NCI-H82 (cell line): ENCODE measurements at regions not wholly inside any gene's neighbourhood (a gene's known extent, or its start where the extent isn't known, plus 50 kb on each side); places are given as distances from the start of the nearest gene placed in this dataset.

Source experiments
- DNase-seq: peaks from one replicate; lab custom pipeline; 2025; lab: John Stamatoyannopoulos, UW

DNA sequence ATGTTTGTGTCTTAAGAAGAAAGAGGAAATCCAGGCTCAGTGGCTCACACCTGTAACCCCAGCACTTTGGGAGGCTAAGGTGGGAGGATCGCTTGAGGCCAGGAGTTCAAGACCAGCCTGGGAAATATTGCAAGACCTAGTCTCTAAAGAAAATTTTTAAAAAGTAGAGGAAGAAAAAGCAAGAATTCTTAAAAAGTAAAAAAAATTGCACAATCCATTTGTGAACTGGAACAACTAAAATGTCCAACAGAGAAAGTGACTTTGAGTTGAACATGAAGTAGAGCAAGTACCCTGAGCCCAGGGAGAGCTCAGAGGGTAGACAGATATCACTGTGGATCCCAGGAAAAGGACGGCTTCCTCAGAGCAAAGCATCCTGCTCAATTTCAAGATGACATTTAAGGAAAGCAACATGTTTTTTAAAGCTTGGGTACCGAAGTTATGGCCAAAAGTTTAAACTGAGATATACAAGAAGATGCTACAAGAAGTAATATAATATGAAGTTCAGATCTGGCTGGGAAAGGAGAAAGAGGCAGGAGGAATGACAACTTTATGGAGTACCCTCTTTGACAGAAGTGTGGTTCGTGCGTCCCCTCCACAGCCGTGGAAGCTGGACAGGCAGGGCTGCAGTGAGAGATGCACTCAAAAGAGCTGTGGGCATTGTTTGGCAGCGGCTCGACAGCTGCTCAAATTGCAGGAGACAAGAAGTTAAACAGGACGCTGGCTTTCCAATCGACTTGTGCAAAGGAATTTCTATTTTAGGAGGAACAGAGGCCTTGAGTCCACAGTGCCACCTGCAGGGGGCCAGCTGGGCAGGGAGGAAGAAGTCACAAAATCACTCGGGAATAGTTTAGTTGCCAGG lies 201.3 kb downstream of the JCAD start:
- peak; percentile 9 for DNase-seq

DNA sequence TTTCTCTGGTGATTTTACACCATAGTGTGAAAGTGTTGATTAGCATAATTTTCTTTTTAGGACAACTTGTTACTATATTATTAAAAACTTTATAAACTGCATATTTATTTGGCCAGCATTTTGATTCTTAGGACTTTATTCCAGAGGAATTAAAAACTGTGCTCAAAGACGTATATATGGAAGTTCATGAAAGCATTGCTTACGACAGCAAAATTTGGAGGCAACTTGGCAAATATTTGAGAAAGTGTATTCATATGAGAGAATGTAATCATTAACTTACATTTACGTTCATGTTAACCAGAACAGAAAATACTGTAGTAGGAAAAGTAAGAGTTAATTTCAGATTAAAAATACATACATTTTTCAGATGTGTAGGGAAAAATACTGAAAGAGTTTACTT lies 203.1 kb downstream of the JCAD start:
- DNase-seq, result no peak

DNA sequence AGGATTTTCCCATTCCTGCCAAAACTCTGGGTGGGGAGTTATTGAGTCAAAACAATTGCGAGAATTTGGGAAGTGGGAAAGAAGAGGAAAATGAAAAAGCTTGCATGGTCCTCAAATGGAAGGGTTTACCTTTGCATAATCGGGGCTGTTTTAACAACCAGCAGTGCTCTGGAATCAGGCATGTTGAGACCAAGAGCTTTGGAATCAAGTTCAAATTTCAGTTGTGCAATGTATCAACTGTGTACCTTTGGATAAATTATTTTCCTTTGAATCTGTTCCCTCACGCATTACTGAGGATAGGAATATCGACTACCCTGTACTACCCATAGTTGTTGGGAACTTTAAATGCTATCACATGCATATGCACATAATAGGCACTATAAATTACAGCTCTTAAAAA lies 205.5 kb downstream of the JCAD start:
- no peak for DNase-seq

DNA sequence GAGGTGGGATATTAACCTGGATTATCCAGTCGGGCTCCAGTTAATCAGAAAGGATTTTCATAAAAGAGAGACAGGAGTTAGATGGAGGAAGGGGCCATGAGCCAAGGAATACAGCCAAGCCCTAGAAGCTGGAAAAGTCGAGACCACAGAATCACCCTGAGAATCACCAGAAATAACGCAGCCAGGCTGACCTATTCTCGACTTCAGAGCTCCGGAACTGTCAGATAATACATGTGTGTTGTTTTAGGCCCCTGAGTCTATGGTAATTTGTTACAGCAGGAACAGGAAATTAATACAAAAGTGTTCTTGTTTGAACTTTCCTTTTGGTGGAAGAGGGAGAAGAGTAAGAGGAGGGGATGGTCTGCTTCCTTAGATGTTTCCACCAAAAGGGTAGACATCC lies 208.1 kb downstream of the JCAD start:
- peak; percentile 15 for DNase-seq

DNA sequence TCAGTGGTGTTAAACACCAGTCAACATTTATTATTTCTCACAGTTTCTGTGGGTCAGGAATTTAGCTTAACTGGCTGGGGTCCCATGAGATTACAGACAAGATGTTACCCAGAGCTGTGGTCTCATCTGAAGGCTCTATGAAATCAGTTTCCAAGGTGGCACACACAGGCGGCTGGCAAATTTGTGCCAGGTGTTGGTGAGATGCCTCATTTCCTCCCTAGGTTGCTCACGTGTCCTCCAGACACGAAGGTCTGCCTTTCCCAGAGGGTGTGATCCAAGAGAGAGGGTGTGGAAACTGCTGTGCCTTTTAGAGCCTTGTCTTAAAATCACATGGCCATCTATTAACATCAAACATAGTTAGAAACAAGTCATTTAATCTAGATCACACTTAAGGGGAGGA lies 209.0 kb downstream of the JCAD start:
- DNase-seq, result no peak

DNA sequence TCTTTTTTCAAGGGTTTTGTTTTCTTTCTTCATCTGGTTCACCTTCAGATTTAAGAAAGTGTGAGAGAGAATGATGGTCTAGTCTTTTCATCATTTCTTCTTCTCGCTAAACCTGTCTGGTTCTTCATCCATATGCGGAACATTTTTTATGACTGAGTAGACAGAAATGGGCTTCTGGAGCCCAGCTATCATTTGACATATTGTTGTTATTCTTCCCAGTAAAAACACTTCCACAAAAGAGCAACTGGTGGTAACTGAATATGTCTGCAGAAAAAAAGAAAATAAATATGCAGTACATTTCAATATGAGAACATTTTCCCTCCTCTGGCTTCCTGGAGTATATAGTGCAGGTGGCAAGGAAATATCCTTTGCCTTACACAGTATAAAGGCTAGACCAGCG lies 209.5 kb downstream of the JCAD start:
- no peak for DNase-seq

DNA sequence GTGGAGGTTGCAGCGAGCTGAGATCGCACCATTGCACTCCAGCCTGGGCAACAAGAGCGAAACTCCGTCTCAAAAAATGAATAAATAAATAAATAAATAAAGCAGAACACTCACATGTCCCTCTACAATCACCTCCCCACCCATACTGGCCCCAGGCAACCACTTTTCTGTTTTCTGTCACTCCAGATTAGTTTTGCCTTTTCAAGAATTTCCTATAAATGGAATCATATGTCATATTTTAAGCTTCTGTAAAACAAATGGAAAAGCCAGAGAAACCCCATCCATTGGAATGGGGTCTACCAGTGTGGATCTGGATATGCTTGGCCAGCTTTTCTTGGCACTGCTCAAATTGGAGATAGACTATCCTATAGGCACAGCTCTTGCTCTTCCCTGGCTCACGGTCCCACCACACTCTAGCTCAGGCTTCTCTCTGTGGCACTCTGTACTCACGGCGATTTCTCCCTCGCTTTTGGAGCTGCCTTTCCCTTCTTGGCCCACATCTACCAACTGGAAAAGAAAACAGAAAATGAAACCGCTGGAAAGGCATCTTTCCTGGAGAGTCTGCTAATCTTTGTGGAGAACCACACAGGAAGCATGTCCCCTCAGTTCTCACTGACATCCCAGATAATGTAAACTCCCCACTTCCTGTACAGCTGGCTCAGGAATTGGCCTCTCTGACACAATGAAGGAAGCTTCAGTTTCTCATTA lies 210.1 kb downstream of the JCAD start:
- no peak for DNase-seq

DNA sequence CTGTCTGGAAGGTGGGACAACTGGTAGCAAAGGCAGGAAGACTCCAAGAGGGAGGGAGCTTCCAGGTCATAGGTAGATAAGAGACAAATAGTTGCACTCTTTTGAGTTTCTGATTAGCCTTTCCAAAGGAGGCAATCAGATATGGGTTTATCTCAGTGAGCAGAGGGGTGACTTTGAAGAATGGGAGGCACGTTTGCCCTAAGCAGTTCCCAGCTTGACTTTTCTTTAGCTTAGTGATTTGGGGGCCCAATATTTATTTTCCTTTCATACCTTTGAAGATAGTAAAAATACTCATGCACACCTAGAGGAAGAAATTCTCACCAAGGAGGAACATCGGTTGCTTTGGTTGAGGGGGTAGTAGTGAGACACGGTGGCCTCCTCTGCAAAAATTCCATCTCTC lies 212.1 kb upstream of the SVIL start:
- DNase-seq, result no peak

DNA sequence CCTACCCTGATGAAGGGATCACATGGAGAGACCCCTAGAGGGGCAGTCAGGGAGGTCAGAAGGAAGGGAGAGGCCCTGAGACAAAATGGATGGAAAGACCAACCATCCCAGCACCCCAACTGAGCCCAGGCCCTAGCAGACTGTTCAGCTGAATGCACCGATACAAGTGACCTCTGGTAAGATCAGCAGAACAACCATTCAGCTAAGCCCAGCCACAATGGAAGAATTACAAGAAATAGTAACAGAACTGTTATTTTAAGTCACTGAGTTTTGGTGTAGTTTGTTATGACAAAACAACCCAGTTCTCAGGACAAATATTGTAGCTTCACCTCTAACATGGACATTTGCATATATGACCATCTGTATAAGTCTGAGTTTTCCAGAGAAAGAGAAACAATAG lies 210.4 kb upstream of the SVIL start:
- no peak for DNase-seq

DNA sequence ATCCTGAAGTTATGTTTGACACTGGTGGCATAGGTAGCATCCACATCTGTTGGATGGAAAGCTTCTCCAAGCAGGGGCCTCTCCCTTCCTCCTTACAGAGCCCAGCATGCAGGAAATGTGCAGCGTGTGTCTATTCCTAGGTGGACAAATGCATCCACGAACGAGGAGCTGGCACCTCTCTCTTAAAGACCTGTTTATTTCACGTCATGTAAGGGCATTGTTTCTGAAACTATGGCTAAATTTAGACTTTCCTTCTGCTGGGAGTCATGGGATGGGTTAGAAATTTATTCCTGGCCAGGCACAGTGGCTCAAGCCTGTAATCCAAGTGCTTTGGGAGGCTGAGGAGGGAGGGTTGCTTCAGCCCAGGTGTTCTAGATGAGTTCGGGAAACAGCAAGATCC lies 208.4 kb upstream of the SVIL start:
- DNase-seq, result no peak

DNA sequence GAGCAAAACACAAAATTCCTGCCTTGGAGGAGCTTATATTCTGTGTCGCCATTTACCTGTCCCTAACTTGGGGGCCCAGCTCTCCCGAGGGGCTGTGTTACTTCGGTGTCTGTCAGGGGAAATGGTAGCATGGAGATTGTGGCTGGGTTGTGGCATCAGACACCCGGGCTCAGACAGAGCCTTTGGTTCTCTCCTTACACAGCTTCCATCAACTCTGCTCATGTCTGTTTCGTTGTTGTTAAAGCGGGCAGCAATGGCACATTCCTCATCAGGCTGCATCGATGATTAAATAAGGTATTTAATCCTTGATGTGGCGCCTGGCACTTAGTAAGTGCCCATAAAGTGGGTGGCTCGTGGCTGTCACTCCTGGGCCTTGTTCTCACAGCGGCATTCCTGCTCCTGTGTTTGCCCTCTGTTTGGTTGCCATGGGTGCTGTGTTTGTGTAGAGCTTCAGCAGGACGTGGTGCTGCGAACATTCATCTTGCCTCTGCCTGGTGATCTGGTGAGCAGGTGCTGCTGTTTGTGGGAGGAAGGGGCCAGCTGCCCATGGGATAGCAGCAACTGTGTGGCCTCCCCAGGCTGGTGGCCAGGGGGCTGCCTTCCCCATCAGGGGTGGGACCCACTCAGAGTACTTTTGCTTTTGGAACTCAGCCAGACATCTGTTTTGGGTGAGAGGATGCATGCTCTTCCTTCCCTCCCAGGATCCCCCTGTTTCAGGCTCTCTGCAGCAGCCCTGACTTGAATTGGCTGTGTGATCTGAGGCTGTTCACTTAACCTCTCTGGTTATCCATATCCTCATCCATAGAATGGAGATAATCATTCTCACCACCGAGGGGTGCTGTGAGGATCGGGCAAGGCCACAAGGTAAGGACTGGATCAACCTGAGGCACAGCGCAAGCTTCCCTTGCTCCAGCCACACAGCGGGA lies 207.2 kb upstream of the SVIL start:
- no peak for DNase-seq

DNA sequence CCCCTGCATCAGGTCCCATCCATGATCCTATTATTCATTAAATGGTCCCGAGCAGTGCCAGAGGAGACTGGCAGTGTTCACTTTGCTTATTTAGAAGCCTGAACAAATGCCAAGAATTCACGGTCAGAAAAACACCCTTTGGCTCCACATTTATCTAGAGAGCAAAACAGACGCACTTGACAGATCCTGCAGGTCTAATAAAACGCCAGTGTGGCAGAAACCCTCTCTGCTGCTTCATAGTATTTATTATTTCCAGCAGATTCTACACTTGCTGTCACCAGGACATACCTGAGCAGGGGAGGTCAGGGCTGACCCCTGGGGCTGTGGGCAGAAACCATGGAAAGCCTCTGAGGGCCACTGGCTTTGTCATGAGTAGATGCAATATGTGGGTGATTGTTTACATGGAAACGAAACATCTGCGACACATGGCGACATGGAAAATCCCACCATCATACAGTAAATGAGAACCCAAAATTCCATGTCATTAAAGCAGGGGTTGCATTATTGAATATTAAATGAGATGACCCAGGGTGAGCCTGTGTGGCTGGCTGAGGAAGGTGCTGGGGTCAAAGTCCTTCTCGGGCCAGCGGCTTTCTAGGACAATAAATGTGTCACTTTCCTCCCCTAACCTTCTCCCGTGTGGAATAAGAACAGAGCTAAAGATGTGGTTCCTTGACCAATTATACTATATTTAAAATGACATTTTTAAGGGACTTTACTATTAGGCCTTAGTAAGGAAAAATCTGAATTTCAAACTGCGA lies 205.9 kb upstream of the SVIL start:
- no peak for DNase-seq

DNA sequence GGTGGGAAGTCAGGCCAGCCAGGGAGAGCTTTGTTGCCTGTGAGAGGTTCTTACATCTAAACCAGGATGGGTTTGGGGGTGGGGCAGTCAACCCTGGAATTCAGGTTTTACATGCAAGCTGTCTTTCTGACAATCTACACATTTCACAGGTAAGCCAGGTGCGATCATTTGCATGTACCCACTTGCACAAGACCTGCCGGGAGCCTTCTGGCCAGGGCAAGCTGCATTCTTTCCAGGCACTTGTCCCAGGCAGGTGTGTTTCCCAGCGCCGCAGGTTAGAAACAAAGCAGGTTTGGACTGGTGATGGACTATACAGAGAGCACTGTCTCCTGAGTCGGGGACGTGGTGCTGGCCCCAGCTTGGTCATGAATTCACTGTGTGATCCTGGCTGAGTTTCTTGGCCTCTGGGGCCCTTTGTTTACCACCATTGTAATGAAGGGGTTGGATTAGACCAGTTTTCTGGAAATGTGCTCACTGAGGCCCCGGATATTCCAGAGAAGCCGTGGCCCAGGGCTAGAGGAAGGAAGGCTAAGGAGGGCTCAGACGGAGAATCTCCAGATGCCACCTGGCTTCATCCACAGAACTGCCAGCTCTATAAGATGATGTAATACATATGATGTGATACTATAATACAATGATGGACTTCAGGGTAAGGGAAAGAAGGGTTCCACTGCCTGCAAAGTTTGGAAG lies 205.2 kb upstream of the SVIL start:
- DNase-seq, result no peak

DNA sequence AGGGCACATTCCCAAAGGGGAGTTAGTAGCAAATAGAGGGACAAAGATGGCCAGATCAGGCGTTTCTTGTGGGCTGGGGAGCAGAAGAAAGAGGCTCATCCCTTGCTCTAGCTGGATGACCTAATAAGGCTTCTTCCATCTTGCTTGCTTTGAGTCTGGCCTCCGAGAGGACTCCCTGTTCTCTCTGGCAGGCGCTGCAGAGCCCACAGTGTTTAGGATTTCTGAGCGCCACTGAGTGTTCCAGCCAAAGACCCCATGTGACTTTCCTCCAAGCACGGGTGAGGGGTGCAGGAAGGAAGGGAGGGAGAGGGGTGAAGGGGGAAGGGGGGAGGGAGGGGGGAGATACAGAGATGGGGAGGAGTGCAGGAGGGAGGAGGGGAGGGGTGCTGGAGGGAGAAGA lies 203.8 kb upstream of the SVIL start:
- DNase-seq, result no peak

DNA sequence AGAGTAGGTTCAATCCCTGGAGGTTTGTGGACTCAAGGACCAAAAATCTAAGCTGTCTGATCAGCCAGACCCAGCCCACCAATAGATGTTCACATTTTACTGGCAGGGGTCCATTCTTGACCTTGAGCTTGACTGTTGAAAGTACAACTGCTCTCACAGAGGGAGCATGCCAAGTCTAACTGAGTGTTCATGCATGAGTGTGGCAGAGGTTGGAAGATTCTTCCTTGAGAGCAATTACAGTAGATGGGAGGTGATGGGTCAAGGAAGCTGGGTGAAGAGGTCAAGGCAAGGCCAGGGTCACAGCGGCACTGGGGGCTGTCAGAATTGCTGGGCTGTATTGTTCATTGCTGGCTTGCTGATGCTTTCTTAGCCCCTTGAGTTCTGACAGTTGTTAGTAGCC lies 202.8 kb upstream of the SVIL start:
- DNase-seq, result no peak

DNA sequence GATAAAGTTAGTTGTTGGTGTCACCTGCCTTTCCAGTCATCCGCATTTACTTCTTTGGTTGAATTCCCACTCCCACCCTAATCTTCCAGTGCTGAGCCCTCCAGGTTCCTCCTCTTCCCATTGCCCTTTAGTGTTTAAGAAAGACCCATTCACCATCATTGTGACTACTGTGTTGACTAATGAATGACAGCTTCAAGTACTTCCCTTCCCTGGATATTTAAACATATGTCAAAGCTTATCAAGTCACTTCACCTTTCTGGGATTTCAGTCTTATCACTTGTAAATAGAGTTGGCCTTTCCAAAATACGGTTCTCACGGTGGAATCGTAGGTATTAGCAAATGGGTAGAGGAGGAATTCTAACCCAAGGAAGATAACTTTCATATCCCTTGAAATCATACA lies 201.6 kb upstream of the SVIL start:
- no peak for DNase-seq

DNA sequence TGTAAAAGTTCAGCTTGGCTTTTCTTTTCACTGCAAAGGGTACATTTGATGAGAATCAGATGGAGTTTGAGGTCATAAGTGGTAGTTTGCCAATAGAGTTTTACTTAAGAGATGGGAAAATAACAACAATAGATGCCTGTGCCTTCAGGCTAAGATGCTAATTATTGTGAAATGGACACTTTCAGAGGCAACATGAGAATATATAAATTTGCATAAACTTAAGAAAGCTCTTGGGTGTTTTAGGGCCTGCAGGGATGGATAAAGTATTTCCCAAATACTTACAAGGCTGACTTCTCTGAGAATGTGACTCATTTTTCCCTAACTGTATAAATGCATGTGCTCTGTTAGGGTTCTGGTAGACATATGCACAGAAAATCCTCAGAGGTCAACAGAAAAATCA lies 200.3 kb upstream of the SVIL start:
- DNase-seq, result no peak

DNA sequence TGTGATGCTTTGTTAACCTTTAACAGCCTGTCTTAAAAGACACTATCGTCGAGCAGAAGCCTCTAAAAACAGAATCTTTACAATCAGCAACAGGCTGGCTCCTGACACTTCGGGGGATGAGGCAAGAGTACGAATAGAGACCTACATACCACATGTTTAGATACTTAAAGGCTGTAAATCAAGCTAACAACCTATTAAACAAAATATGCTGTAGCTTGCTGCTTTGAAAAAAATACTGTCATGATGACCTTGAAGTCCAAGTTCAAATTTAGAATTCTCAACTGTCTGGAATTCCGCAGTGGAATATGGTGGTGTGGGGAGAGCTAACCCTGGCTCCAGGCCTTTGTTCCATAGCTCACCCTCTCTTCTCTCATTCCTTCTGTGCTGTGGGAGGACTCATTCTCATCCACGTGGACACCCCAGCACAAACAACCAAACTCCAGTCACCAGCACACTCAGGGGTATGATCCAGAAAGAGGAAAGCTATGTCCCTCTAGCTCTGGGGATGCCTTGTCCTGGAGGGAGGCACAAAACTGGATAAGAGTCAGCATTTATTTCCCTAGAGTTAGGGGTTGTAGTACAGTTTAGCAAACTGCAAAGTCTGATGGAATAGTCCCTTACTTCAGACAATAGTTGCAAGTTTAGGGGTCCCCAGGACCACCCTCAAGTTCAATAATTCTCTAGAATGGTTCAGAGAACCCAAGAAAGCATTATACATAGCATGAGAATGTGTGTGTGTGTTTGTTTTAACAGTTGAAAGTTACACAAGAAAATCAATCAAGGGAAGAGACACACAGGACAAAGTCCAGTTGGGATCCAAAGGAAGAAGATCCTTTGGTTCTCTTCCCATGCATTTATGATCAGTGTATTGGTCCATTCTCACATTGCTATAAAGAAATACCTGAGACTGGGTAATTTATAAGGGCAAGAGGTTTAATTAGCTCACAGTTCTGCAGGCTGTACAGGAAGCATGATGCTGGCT lies 196.1 kb upstream of the SVIL start:
- DNase-seq, result no peak

DNA sequence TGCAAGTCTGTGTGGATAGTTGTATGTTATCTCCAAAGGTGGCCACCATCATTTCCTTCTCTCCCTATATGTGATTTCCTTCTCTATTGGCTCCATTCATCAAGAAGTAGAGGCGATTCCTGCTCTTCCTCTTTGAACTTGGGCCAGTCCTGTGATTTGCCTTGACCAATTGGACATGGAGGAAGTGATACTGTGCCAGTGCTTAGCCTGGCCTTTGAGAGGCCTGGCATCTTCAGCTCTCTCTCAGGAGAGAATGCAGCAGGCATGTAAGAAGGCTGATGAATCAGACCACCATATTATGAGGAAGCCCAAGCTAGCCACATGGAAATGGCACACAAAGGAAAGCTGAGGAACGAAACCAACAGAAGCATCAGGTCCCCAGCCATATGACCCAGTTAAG lies 195.0 kb upstream of the SVIL start:
- no peak for DNase-seq

DNA sequence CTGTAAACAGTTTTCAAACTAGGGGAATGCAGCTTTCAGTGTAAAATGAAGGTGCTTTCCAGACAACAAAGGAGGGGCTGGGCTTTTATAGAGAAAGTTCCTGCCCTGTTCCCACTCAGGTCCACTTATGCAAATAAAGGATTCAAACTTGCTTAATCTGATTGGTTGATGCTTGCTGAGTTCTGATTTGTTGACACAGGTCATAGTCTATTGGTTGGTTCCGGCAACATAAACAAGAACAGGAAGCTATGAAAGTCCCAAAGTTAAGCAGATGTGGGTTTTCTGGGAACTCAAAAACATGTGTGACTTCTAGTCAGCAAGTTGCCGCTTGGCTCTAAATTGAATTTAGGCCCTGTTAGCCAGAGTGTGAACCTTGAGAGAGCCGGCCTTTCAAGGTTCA lies 194.2 kb upstream of the SVIL start:
- DNase-seq, result no peak
